Calu3 (cell line): ENCODE measurements at regions not wholly inside any gene's neighbourhood (a gene's known extent, or its start where the extent isn't known, plus 50 kb on each side); places are given as distances from the start of the nearest gene placed in this dataset.

Source experiments
- BruUV-seq: library from RNA; stranded (reverse); fragments of 400-500 nt; replicated peaks from 2 replicates; lab custom pipeline; 2021; lab: Mats Ljungman, UMichigan
- CTCF ChIA-PET: fragments of 300-600 bp; sonication (Branson Sonifier 250); formaldehyde crosslinking; loops from one replicate; lab custom pipeline; 2022; ENCODE audit warnings: antibody characterized with exemption; lab: Charles Lee
- DNase-seq: peaks from one replicate; pipeline ENCODE4 v3.0.0; 2022
- H3K27ac Mint-ChIP-seq: one replicate; pipeline ENCODE4 v1.8.0; 2022; ENCODE audit warnings: mixed read lengths; ENCODE audit not compliant: unreplicated experiment
- H3K27me3 Mint-ChIP-seq: one replicate; pipeline ENCODE4 v1.8.0; 2022; ENCODE audit warnings: mixed read lengths; ENCODE audit not compliant: unreplicated experiment
- H3K36me3 Mint-ChIP-seq: one replicate; pipeline ENCODE4 v1.8.0; 2022; ENCODE audit warnings: mild to moderate bottlenecking, moderate library complexity, mixed read lengths; ENCODE audit not compliant: insufficient read depth, unreplicated experiment
- H3K4me1 Mint-ChIP-seq: one replicate; pipeline ENCODE4 v1.8.0; 2022; ENCODE audit warnings: mild to moderate bottlenecking, low read depth, mixed read lengths; ENCODE audit not compliant: unreplicated experiment
- H3K4me3 Mint-ChIP-seq: one replicate; pipeline ENCODE4 v1.8.0; 2022; ENCODE audit warnings: mild to moderate bottlenecking, low read depth, moderate library complexity, mixed read lengths; ENCODE audit not compliant: unreplicated experiment
- H3K9me3 Mint-ChIP-seq: one replicate; pipeline ENCODE4 v1.8.0; 2022; ENCODE audit warnings: low read depth, mixed read lengths; ENCODE audit not compliant: unreplicated experiment
- intact Hi-C: fragments of 100-400 bp; cut with micrococcal nuclease; formaldehyde crosslinking; loops from one replicate; pipeline ENCODE4 v1.10.0; 2022; ENCODE audit not compliant: unreplicated experiment
- TF ChIP-seq, protein P1 (sequence below): fragments of 200-600 bp; IDR thresholded peaks from one replicate; pipeline ENCODE4 v1.8.0; 2022; ENCODE audit warnings: antibody characterized with exemption; ENCODE audit not compliant: unreplicated experiment

DNA sequence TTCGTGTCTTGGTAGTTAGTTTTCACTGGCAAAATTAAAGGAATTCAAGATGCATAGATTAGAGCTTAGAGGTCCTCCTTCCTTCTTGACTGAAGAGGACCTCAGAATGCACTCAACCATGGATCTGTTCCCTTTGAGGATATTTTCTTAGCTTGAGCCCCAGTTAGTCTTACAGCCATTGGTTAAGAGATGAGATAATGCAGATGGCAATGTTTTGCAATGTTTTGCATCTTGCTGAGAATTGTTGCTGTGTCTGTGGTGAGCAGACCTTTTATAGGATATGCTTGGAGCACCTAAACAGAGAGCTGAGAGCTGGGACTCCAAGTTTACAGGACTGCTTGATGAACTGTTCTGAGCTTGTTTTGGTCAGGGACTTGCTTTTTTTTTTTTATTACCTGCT is 107.5 kb downstream of the TMEM170B start:
- CTCF ChIA-PET: no interaction called here
- no peak overlapping the region for H3K27ac Mint-ChIP-seq
- H3K9me3 Mint-ChIP-seq: no peaks in the 10 kb centered on the region
- no peaks in the 10 kb centered on the region for H3K27me3 Mint-ChIP-seq
- TF ChIP-seq, protein P1, sequence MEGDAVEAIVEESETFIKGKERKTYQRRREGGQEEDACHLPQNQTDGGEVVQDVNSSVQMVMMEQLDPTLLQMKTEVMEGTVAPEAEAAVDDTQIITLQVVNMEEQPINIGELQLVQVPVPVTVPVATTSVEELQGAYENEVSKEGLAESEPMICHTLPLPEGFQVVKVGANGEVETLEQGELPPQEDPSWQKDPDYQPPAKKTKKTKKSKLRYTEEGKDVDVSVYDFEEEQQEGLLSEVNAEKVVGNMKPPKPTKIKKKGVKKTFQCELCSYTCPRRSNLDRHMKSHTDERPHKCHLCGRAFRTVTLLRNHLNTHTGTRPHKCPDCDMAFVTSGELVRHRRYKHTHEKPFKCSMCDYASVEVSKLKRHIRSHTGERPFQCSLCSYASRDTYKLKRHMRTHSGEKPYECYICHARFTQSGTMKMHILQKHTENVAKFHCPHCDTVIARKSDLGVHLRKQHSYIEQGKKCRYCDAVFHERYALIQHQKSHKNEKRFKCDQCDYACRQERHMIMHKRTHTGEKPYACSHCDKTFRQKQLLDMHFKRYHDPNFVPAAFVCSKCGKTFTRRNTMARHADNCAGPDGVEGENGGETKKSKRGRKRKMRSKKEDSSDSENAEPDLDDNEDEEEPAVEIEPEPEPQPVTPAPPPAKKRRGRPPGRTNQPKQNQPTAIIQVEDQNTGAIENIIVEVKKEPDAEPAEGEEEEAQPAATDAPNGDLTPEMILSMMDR: no peak
- no peaks in the 10 kb centered on the region for H3K4me1 Mint-ChIP-seq
- no peaks in the 10 kb centered on the region for H3K36me3 Mint-ChIP-seq
- no TSS peak for BruUV-seq
- DNase-seq: no peak
- H3K4me3 Mint-ChIP-seq: no peak overlapping the region
- intact Hi-C loops: no loop called here

DNA sequence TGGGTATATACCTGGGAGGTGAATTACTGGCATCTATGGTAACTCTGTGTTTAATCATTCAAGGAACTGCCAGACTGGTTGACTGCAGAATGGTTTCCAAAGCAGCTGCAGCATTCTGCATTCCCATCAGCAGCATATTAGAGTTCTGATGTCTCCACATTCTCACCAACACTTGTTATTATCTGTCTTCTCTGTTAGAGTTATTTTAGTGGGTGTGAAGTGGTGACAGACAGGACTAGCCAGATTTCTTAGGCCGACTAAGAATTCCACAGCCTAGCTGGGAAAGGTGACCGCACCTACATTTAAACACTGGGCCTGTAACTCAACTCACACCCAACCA is 110.9 kb downstream of the TMEM170B start:
- CTCF ChIA-PET: interaction anchor here (0.7 kb wide), 1 partner anchor 552 kb away, joined by 3 read pairs; no protein-coding TSS in a partner anchor
- Mint-ChIP-seq H3K27ac (no peak overlapping the region), H3K9me3 (no peaks in the 10 kb centered on the region), H3K4me3 (no peak overlapping the region), H3K36me3 (no peaks in the 10 kb centered on the region), H3K27me3 (no peaks in the 10 kb centered on the region), H3K4me1 (peaks cover 7% of the 10 kb centered on the region)
- intact Hi-C loops: no loop called here
- no peak for DNase-seq
- TF ChIP-seq, protein P1: no peak
- no TSS peak for BruUV-seq

DNA sequence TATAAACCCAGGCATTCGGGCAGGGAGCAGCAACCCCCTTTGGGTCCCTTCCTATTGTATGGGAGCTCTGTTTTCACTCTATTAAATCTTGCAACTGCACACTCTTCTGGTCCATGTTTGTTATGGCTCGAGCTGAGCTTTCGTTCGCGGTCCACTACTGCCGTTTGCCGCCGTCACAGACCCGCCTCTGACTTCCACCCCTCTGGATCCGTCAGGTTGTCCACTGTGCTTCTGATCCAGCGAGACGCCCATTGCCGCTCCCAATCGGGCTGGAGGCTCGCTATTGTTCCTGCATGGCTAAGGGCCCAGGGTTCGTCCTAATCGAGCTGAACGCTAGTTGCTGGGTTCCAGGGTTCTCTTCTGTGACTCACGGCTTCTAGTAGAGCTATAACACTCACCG is 111.3 kb downstream of the TMEM170B start:
- no peaks in the 10 kb centered on the region for H3K36me3 Mint-ChIP-seq
- peaks cover 7% of the 10 kb centered on the region for H3K4me1 Mint-ChIP-seq
- H3K4me3 Mint-ChIP-seq: no peak overlapping the region
- TF ChIP-seq, protein P1: no peak
- intact Hi-C loops: no loop called here
- no peaks in the 10 kb centered on the region for H3K9me3 Mint-ChIP-seq
- DNase-seq: no peak
- BruUV-seq: no TSS peak
- no peaks in the 10 kb centered on the region for H3K27me3 Mint-ChIP-seq
- CTCF ChIA-PET: no interaction called here
- no peak overlapping the region for H3K27ac Mint-ChIP-seq

DNA sequence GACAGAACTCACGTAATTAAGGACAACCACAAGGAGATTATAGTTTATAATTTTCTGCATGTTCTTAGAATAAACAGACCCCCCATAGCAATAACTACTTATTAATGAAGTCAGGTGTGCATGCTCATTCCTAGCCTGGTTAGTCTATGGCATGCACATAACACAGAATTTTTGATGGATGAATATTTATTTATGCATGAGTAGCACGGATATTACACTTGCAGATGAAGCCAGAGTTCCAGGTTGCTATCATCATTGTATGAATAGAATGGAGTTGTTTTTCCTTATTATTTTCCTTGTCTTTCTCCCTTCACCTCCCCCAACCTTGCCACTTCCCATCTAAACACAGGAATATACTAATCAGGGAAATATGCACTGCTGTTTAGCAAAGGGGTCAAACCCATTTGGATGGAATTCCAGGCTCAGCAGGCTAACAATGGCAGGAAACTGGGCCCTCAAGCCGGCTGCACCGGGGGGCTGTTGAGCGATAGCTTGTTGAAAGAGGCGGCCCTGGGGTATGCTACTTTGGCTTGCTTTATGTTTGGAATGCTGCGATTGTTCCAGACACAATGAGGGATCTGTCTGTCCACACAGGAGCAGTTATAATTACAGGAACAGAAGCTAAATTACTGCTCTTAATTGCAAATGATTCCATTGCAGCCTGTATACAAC is 112.6 kb downstream of the TMEM170B start:
- DNase-seq: no peak
- no peak overlapping the region for H3K4me3 Mint-ChIP-seq
- no peaks in the 10 kb centered on the region for H3K27me3 Mint-ChIP-seq
- H3K36me3 Mint-ChIP-seq: no peaks in the 10 kb centered on the region
- CTCF ChIA-PET: no interaction called here
- intact Hi-C loops: loop anchor here (5.0 to 10.0 kb wide), 2 partner anchors 38 to 385 kb away; no protein-coding TSS in a partner anchor
- no peak overlapping the region for H3K27ac Mint-ChIP-seq
- BruUV-seq: no TSS peak
- TF ChIP-seq, protein P1: no peak
- peaks cover 7% of the 10 kb centered on the region for H3K4me1 Mint-ChIP-seq
- no peaks in the 10 kb centered on the region for H3K9me3 Mint-ChIP-seq
